VCaP (cell line): ENCODE measurements at regions not wholly inside any gene's neighbourhood (a gene's known extent, or its start where the extent isn't known, plus 50 kb on each side); places are given as distances from the start of the nearest gene placed in this dataset.

Experiments
- H3K27ac ChIP-seq: fragments of 450-650 bp; 2 replicates; pipeline ENCODE4 v1.5.1; 2017
- CTCF ChIP-seq: fragments of 450-650 bp; conservative IDR thresholded peaks from 2 replicates; pipeline ENCODE4 v1.5.1; 2017; ENCODE audit warnings: mild to moderate bottlenecking, moderate library complexity

- no peak for TF ChIP-seq CTCF
- no peak overlapping the region for H3K27ac ChIP-seq
Observed at GRCh38 chr10:31172925-31173324, 141.3 kb upstream of the ZNF438 start.

- no peak for TF ChIP-seq CTCF
- no peak overlapping the region for H3K27ac ChIP-seq
Observed at GRCh38 chr10:31173752-31174151, 142.1 kb upstream of the ZNF438 start.

- no peak overlapping the region for H3K27ac ChIP-seq
- no peak for TF ChIP-seq CTCF
Observed at GRCh38 chr10:31179091-31179680, 139.8 kb upstream of the ZEB1 start.

- no peak for TF ChIP-seq CTCF
- H3K27ac ChIP-seq, result no peak overlapping the region
Observed at GRCh38 chr10:31186225-31187000, 132.6 kb upstream of the ZEB1 start.

GRCh38 chr10:31187182-31187581 lies 131.8 kb upstream of the ZEB1 start:
- TF ChIP-seq CTCF, result no peak
- no peak overlapping the region for H3K27ac ChIP-seq

- TF ChIP-seq CTCF, result no peak
- no peak overlapping the region for H3K27ac ChIP-seq
Observed at GRCh38 chr10:31187607-31188210, 131.3 kb upstream of the ZEB1 start.

GRCh38 chr10:31188792-31189406 lies 130.1 kb upstream of the ZEB1 start:
- no peak overlapping the region for H3K27ac ChIP-seq
- no peak for TF ChIP-seq CTCF
